ENCODE measurements at regions not wholly inside any gene's neighbourhood (a gene's known extent, or its start where the extent isn't known, plus 50 kb on each side); places are given as distances from the start of the nearest gene placed in this dataset.
"Not testable (repeated sequence)": the region's sequence is repeated elsewhere in the genome, so short reads cannot be mapped to it uniquely, and the experiment has no call there.

- H3K4me1 ChIP-seq (ENCODE audit: control insufficient read depth, low read length), result no peaks in the 10 kb centered on the region
- no peak overlapping the region for H3K4me2 ChIP-seq (ENCODE audit: low read length)
- H3K9me2 ChIP-seq (replicated peaks; ENCODE audit: control insufficient read depth, low read length), result no peaks in the 10 kb centered on the region
- no peaks in the 10 kb centered on the region for H3F3A ChIP-seq (ENCODE audit: control insufficient read depth, insufficient read depth)
- H4K20me1 ChIP-seq (ENCODE audit: control insufficient read depth, insufficient read depth, low read depth, low read length), result no peaks in the 10 kb centered on the region
- H3K27ac ChIP-seq (ENCODE audit: low read depth, low read length), result no peak overlapping the region
- H3K27me3 ChIP-seq (ENCODE audit: control insufficient read depth, low read length), result no peaks in the 10 kb centered on the region
- H3K79me2 ChIP-seq (ENCODE audit: control insufficient read depth, low read length), result no peaks in the 10 kb centered on the region
- no peak for TF ChIP-seq CTCF (IDR thresholded peaks at IDR 0.05; ENCODE audit: low read depth, low read length, poor library complexity, severe bottlenecking)
- TF ChIP-seq EZH2phosphoT487 (IDR thresholded peaks at IDR 0.05; ENCODE audit: borderline replicate concordance, low read length), result no peak
- no peak overlapping the region for H3K4me3 ChIP-seq (ENCODE audit: low read length)
- no peaks in the 10 kb centered on the region for H3K36me3 ChIP-seq (ENCODE audit: control insufficient read depth, low read length)
- no peaks in the 10 kb centered on the region for H3K9me3 ChIP-seq (ENCODE audit: control insufficient read depth, insufficient read depth, low read length)
Observed at GRCh38 chr2:210862283-210863065, 306.1 kb downstream of the CPS1 start.

GRCh38 chr2:210863283-210863682, 306.9 kb downstream of the CPS1 start:
- no peak overlapping the region for H3K4me3 ChIP-seq (ENCODE audit: low read length)
- no peaks in the 10 kb centered on the region for H4K20me1 ChIP-seq (ENCODE audit: control insufficient read depth, insufficient read depth, low read depth, low read length)
- H3K27me3 ChIP-seq (ENCODE audit: control insufficient read depth, low read length), result no peaks in the 10 kb centered on the region
- H3F3A ChIP-seq (ENCODE audit: control insufficient read depth, insufficient read depth), result no peaks in the 10 kb centered on the region
- H3K9me2 ChIP-seq (replicated peaks; ENCODE audit: control insufficient read depth, low read length), result no peaks in the 10 kb centered on the region
- H3K27ac ChIP-seq (ENCODE audit: low read depth, low read length), result no peak overlapping the region
- H3K9me3 ChIP-seq (ENCODE audit: control insufficient read depth, insufficient read depth, low read length), result no peaks in the 10 kb centered on the region
- no peaks in the 10 kb centered on the region for H3K79me2 ChIP-seq (ENCODE audit: control insufficient read depth, low read length)
- TF ChIP-seq CTCF (IDR thresholded peaks at IDR 0.05; ENCODE audit: low read depth, low read length, poor library complexity, severe bottlenecking), result no peak
- TF ChIP-seq EZH2phosphoT487 (IDR thresholded peaks at IDR 0.05; ENCODE audit: borderline replicate concordance, low read length), result no peak
- no peaks in the 10 kb centered on the region for H3K4me1 ChIP-seq (ENCODE audit: control insufficient read depth, low read length)
- no peaks in the 10 kb centered on the region for H3K36me3 ChIP-seq (ENCODE audit: control insufficient read depth, low read length)
- no peak overlapping the region for H3K4me2 ChIP-seq (ENCODE audit: low read length)

- not testable (repeated sequence) for H3K36me3 ChIP-seq (ENCODE audit: control insufficient read depth, low read length); H3K9me2 ChIP-seq (replicated peaks; ENCODE audit: control insufficient read depth, low read length); H3K79me2 ChIP-seq (ENCODE audit: control insufficient read depth, low read length); H4K20me1 ChIP-seq (ENCODE audit: control insufficient read depth, insufficient read depth, low read depth, low read length); H3K4me2 ChIP-seq (ENCODE audit: low read length); H3K27ac ChIP-seq (ENCODE audit: low read depth, low read length); H3K27me3 ChIP-seq (ENCODE audit: control insufficient read depth, low read length); H3K9me3 ChIP-seq (ENCODE audit: control insufficient read depth, insufficient read depth, low read length); H3K4me1 ChIP-seq (ENCODE audit: control insufficient read depth, low read length); H3K4me3 ChIP-seq (ENCODE audit: low read length); H3F3A ChIP-seq (ENCODE audit: control insufficient read depth, insufficient read depth)
Observed at GRCh38 chr2:210871566-210871965, 315.2 kb downstream of the CPS1 start.

GRCh38 chr2:210873631-210874030, 317.2 kb downstream of the CPS1 start:
- Histone ChIP-seq H3K4me2 (ENCODE audit: low read length) (no peak overlapping the region), H4K20me1 (ENCODE audit: control insufficient read depth, insufficient read depth, low read depth, low read length) (no peaks in the 10 kb centered on the region), H3K4me3 (ENCODE audit: low read length) (no peak overlapping the region), H3F3A (ENCODE audit: control insufficient read depth, insufficient read depth) (no peaks in the 10 kb centered on the region), H3K27me3 (ENCODE audit: control insufficient read depth, low read length) (peaks cover 7% of the 10 kb centered on the region; the same call in 1 of the 2 replicates), H3K27ac (ENCODE audit: low read depth, low read length) (no peak overlapping the region), H3K4me1 (ENCODE audit: control insufficient read depth, low read length) (peaks cover 3% of the 10 kb centered on the region; the same call in 1 of the 2 replicates), H3K9me3 (ENCODE audit: control insufficient read depth, insufficient read depth, low read length) (no peaks in the 10 kb centered on the region), H3K9me2 (replicated peaks; ENCODE audit: control insufficient read depth, low read length) (no peaks in the 10 kb centered on the region), H3K36me3 (ENCODE audit: control insufficient read depth, low read length) (no peaks in the 10 kb centered on the region), H3K79me2 (ENCODE audit: control insufficient read depth, low read length) (no peaks in the 10 kb centered on the region)
- TF ChIP-seq EZH2phosphoT487 (IDR thresholded peaks at IDR 0.05; ENCODE audit: borderline replicate concordance, low read length), result no peak
- no peak for TF ChIP-seq CTCF (IDR thresholded peaks at IDR 0.05; ENCODE audit: low read depth, low read length, poor library complexity, severe bottlenecking)
